A673 (cell line): ENCODE measurements at regions not wholly inside any gene's neighbourhood (a gene's known extent, or its start where the extent isn't known, plus 50 kb on each side); places are given as distances from the start of the nearest gene placed in this dataset.
"Not testable (repeated sequence)": the region's sequence is repeated elsewhere in the genome, so short reads cannot be mapped to it uniquely, and the experiment has no call there.

ENCODE experiments used
- BruUV-seq: library from RNA; stranded (reverse); fragments of 400-500 nt; replicated peaks from 2 replicates; lab custom pipeline; 2021; lab: Mats Ljungman, UMichigan
- CTCF ChIA-PET: fragments of 300-600 bp; sonication (Branson Sonifier 250); formaldehyde crosslinking; loops from one replicate; lab custom pipeline; 2022; ENCODE audit warnings: antibody characterized with exemption; lab: Charles Lee
- POLR2A ChIA-PET: fragments of 300-600 bp; sonication (Branson Sonifier 250); formaldehyde crosslinking; loops from one replicate; lab custom pipeline; 2022; ENCODE audit warnings: antibody characterized with exemption; ENCODE audit not compliant: low non-redundant PET; lab: Charles Lee
- DNase-seq: peaks from one replicate; pipeline ENCODE4 v3.0.0-alpha.2; 2015; ENCODE audit warnings: low spot score
- H3K27ac ChIP-seq: fragments of 200-600 bp; sonication (generic); 2 replicates; pipeline ENCODE4 v1.5.1; 2016; ENCODE audit warnings: mixed run types, low read depth, mild to moderate bottlenecking, mixed read lengths, antibody characterized with exemption, low read length; ENCODE audit not compliant: poor library complexity, severe bottlenecking
- H3K27me3 ChIP-seq: fragments of 200-600 bp; sonication (generic); replicated peaks from 2 replicates; pipeline ENCODE4 v1.6.1; 2017; ENCODE audit warnings: mixed run types, low read depth, mild to moderate bottlenecking, mixed read lengths, antibody characterized with exemption, low read length; ENCODE audit not compliant: insufficient read depth, poor library complexity
- H3K36me3 ChIP-seq: fragments of 200-600 bp; sonication (generic); 2 replicates; pipeline ENCODE4 v1.6.1; 2016; ENCODE audit warnings: mixed run types, mild to moderate bottlenecking, mixed read lengths, antibody characterized with exemption, low read length; ENCODE audit not compliant: insufficient read depth, poor library complexity, severe bottlenecking
- H3K4me1 ChIP-seq: fragments of 200-600 bp; sonication (generic); 2 replicates; pipeline ENCODE4 v1.6.1; 2017; ENCODE audit warnings: mixed run types, mild to moderate bottlenecking, mixed read lengths, antibody characterized with exemption, low read length; ENCODE audit not compliant: insufficient read depth, poor library complexity, severe bottlenecking
- H3K4me3 ChIP-seq: fragments of 200-600 bp; sonication (generic); 2 replicates; pipeline ENCODE4 v1.5.1; 2016; ENCODE audit warnings: low read depth, mixed run types, mild to moderate bottlenecking, mixed read lengths, low read length; ENCODE audit not compliant: poor library complexity, severe bottlenecking
- H3K9me3 ChIP-seq: fragments of 200-600 bp; sonication (generic); 2 replicates; pipeline ENCODE4 v1.6.1; 2016; ENCODE audit warnings: mixed run types, low read depth, mild to moderate bottlenecking, mixed read lengths, antibody characterized with exemption, low read length; ENCODE audit not compliant: poor library complexity, severe bottlenecking
- EZH2 ChIP-seq: fragments of 200-600 bp; sonication (generic); IDR thresholded peaks from 2 replicates; pipeline ENCODE4 v1.6.1; 2017; ENCODE audit warnings: borderline replicate concordance, low read depth, mild to moderate bottlenecking, mixed read lengths, antibody characterized with exemption, low read length; ENCODE audit not compliant: poor library complexity, severe bottlenecking
- intact Hi-C: fragments of 100-400 bp; cut with micrococcal nuclease; formaldehyde crosslinking; loops from one replicate; pipeline ENCODE4 v1.10.0; 2022; ENCODE audit not compliant: unreplicated experiment
- TF ChIP-seq, protein P1 (sequence below): fragments of 300-800, 200-600 bp; sonication (generic); conservative IDR thresholded peaks from 2 replicates; pipeline ENCODE4 v1.5.1; 2017; ENCODE audit warnings: low read depth, mild to moderate bottlenecking, antibody characterized with exemption, low read length, moderate library complexity, mixed read lengths

DNA sequence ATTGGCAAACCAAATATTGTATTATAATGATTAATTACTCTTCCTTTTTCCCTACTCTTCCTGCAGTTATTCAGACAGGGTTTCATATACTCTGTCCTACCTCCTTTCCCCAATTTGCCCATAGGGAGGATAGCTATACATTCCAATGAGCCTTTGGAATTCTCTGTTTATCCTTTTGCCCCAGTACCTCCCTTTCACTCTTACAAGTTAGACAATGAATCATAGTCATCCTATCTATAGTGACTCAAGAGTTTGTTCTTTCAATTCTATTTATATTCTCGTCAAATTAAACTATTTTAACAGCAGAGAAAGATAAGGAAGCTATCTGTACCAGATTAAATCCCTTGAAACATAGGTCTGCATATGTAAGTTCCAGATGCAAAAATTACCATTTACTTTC, 437.5 kb downstream of the NR4A2 start:
- H3K27ac ChIP-seq, result no peak overlapping the region
- ChIA-PET CTCF (no interaction called here), POLR2A (no interaction called here)
- intact Hi-C loops, result no loop called here
- BruUV-seq, result no TSS peak
- no peaks in the 10 kb centered on the region for H3K9me3 ChIP-seq
- H3K27me3 ChIP-seq, result no peaks in the 10 kb centered on the region
- TF ChIP-seq, protein P1, sequence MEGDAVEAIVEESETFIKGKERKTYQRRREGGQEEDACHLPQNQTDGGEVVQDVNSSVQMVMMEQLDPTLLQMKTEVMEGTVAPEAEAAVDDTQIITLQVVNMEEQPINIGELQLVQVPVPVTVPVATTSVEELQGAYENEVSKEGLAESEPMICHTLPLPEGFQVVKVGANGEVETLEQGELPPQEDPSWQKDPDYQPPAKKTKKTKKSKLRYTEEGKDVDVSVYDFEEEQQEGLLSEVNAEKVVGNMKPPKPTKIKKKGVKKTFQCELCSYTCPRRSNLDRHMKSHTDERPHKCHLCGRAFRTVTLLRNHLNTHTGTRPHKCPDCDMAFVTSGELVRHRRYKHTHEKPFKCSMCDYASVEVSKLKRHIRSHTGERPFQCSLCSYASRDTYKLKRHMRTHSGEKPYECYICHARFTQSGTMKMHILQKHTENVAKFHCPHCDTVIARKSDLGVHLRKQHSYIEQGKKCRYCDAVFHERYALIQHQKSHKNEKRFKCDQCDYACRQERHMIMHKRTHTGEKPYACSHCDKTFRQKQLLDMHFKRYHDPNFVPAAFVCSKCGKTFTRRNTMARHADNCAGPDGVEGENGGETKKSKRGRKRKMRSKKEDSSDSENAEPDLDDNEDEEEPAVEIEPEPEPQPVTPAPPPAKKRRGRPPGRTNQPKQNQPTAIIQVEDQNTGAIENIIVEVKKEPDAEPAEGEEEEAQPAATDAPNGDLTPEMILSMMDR, result no peak
- TF ChIP-seq EZH2, result no peak
- no peak for DNase-seq
- H3K4me1 ChIP-seq, result no peaks in the 10 kb centered on the region
- no peaks in the 10 kb centered on the region for H3K36me3 ChIP-seq
- no peak overlapping the region for H3K4me3 ChIP-seq

DNA sequence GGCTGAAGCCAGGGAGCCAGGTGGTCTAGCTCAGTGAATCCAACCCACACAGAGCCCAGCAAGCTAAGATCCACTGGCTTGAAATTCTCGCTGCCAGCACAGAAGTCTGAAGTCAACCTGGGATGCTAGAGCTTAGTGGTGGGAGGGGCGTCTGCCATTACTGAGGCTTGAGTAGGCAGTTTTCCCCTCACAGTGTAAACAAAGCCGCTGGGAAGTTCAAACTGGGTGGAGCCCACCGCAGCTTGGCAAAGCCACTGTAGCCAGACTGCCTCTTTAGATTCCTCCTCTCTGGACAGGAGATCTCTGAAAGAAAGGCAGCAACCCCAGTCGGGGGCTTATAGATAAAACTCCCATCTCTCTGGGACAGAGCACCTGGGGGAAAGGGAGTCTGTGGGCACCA, 452.1 kb downstream of the NR4A2 start:
- intact Hi-C loops, POLR2A ChIA-PET: not testable (repeated sequence)

DNA sequence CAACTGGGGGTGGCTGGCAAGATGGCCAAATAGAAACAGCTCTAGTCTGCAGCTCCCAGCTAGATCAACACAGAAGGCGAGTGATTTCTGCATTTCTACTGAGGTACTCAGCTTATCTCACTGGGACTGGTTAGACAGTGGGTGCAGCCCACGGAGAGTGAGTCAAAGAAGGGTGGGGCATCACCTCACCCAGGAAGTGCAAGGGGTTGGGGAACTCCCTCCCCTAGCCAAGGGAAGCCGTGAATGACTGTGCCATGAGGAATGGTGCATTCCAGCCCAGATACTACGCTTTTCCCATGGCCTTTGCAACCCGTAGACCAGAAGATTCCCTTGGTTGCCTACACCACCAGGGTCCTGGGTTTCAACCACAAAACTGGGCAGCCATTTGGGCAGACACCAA, 452.6 kb downstream of the NR4A2 start:
- DNase-seq, H3K4me3 ChIP-seq, intact Hi-C loops, POLR2A ChIA-PET, H3K27me3 ChIP-seq, CTCF ChIA-PET, BruUV-seq, H3K4me1 ChIP-seq, H3K36me3 ChIP-seq, H3K9me3 ChIP-seq, H3K27ac ChIP-seq: not testable (repeated sequence)

More for the DNA sequence above, 452.1 kb downstream of the NR4A2 start:
- H3K27me3 ChIP-seq, H3K4me1 ChIP-seq, H3K9me3 ChIP-seq, CTCF ChIA-PET, H3K27ac ChIP-seq, H3K36me3 ChIP-seq, DNase-seq, BruUV-seq, H3K4me3 ChIP-seq: not testable (repeated sequence)

DNA sequence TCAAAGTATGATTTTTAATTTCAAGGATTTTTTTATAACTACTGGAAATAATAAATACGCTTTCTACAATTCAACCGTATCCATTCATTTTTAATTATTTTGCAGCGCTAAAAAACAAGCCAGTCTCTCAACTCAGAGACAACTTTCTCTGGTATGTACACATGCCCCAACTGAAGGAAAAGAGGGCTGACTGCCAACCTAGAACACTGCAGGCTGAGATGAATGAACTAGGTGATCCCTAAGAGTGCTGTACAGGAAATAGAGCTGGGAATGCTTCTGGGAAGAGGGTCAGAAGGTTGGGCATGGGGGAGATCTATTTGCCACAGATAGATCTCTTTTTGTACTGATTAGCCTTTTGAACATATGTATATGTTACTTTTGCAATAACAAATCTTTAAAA, 460.1 kb downstream of the NR4A2 start:
- no peak overlapping the region for H3K4me3 ChIP-seq
- BruUV-seq, result no TSS peak
- H3K4me1 ChIP-seq, result no peaks in the 10 kb centered on the region
- DNase-seq, result no peak
- TF ChIP-seq, protein P1, result no peak
- TF ChIP-seq EZH2, result no peak
- no peaks in the 10 kb centered on the region for H3K27me3 ChIP-seq
- H3K9me3 ChIP-seq, result peaks cover 9% of the 10 kb centered on the region
- ChIA-PET CTCF (no interaction called here), POLR2A (no interaction called here)
- intact Hi-C loops, result no loop called here
- no peak overlapping the region for H3K27ac ChIP-seq
- no peaks in the 10 kb centered on the region for H3K36me3 ChIP-seq
